HepG2 (cell line): ENCODE measurements at regions not wholly inside any gene's neighbourhood (a gene's known extent, or its start where the extent isn't known, plus 50 kb on each side); places are given as distances from the start of the nearest gene placed in this dataset.

Experiments
- ATAC-seq: fragments of 200-7000 bp; cut with Tn5 transposase; 3 replicates; pipeline ENCODE4 v1.9.1; 2020; ENCODE audit warnings: mild to moderate bottlenecking, moderate library complexity
- BruUV-seq: library from RNA; stranded (reverse); fragments of 400-500 nt; replicated peaks from 2 replicates; lab custom pipeline; 2021; lab: Mats Ljungman, UMichigan
- CTCF ChIA-PET: fragments of 300-600 bp; formaldehyde crosslinking; extraction: SDS; loops from one replicate; lab custom pipeline; 2021; ENCODE audit warnings: low total read pairs, inconsistent platforms, low intra/inter-chr PET ratio; lab: Yijun Ruan, JAX
- POLR2A ChIA-PET: fragments of 350-600 bp; sonication (Branson Sonifier 250); formaldehyde crosslinking; loops from one replicate; lab custom pipeline; 2020; ENCODE audit warnings: antibody characterized with exemption, inconsistent platforms; lab: Yijun Ruan, JAX
- DNase-seq: peaks from one replicate; pipeline ENCODE4 v3.0.0-alpha.2; 2015; ENCODE audit warnings: low spot score
- FAIRE-seq: peaks from 3 replicates; lab custom pipeline; 2011; peaks lifted over from hg19 to GRCh38; lab: Jason Lieb, UNC
- H2AFZ ChIP-seq: one replicate; pipeline ENCODE4 v1.6.1; 2011; ENCODE audit warnings: low read length, inconsistent platforms
- H3K27ac ChIP-seq: fragments of 300-600 bp; 3 replicates; pipeline ENCODE4 v1.8.0; 2011; ENCODE audit warnings: mixed run types, mild to moderate bottlenecking, mixed read lengths, low read length, inconsistent platforms; ENCODE audit not compliant: insufficient read depth; ENCODE audit errors: extremely low read length
- H3K27me3 ChIP-seq, 2 experiments: fragments of 200-600 bp in 1 of 2; 2 replicates in 1 of 2; 3 replicates in 1 of 2; pipeline versions ENCODE4 v1.6.0 to v1.8.0; 2011; ENCODE audit warnings: low read length in 2 of 2, mild to moderate bottlenecking in 2 of 2, moderate library complexity in 2 of 2, inconsistent platforms in 1 of 2; ENCODE audit not compliant: insufficient read depth in 2 of 2, control insufficient read depth in 1 of 2
- H3K36me3 ChIP-seq, 2 experiments: fragments of 200-600 bp in 1 of 2; replicated peaks in 1 of 2; 2 replicates in 1 of 2; 3 replicates in 1 of 2; pipeline versions ENCODE4 v1.5.1 to v1.8.0; 2011; ENCODE audit warnings: low read length in 2 of 2, inconsistent platforms in 1 of 2; ENCODE audit not compliant: insufficient read depth in 2 of 2, control insufficient read depth in 1 of 2
- H3K4me1 ChIP-seq: 2 replicates; pipeline ENCODE4 v1.5.1; 2012; ENCODE audit warnings: low read length, inconsistent platforms; ENCODE audit not compliant: insufficient read depth
- H3K4me2 ChIP-seq: 2 replicates; pipeline ENCODE4 v1.6.0; 2011; ENCODE audit warnings: low read depth, low read length, inconsistent platforms
- H3K4me3 ChIP-seq, 3 experiments: fragments of 200-600 bp in 1 of 3; sonication (generic), shearing (Covaris generic) in 1 of 3; replicated peaks in 1 of 3; 2 replicates each; pipeline ENCODE4 v1.5.1; 2011 to 2016; ENCODE audit warnings: low read length in 3 of 3, inconsistent platforms in 2 of 3, low read depth in 2 of 3, mild to moderate bottlenecking in 2 of 3, control low read depth in 1 of 3, mixed read lengths in 1 of 3; ENCODE audit not compliant: insufficient read depth in 1 of 3
- H3K79me2 ChIP-seq: one replicate; pipeline ENCODE4 v1.6.1; 2011; ENCODE audit warnings: low read length, inconsistent platforms; ENCODE audit not compliant: insufficient read depth
- H3K9ac ChIP-seq: 2 replicates; pipeline ENCODE4 v1.6.0; 2011; ENCODE audit warnings: mild to moderate bottlenecking, low read depth, low read length, inconsistent platforms; ENCODE audit not compliant: insufficient read depth
- H3K9me3 ChIP-seq: 2 replicates; pipeline ENCODE4 v1.5.1; 2012; ENCODE audit warnings: mild to moderate bottlenecking, low read length
- H4K20me1 ChIP-seq: 2 replicates; pipeline ENCODE4 v1.6.0; 2011; ENCODE audit warnings: inconsistent platforms, mild to moderate bottlenecking, low read length, moderate library complexity; ENCODE audit not compliant: insufficient read depth
- EED ChIP-seq: sonication (generic); formaldehyde crosslinking; IDR thresholded peaks from 2 replicates; pipeline ENCODE4 v1.5.0; 2020; ENCODE audit warnings: mild to moderate bottlenecking, missing genetic modification reagents
- MAFF ChIP-seq: IDR thresholded peaks from 2 replicates; pipeline ENCODE4 v1.6.1; 2011; ENCODE audit warnings: low read depth, low read length, improper control_type of control experiment
- MAFK ChIP-seq, 2 experiments: IDR thresholded peaks in 1 of 2; conservative IDR thresholded peaks in 1 of 2; 2 replicates each; pipeline ENCODE4 v1.6.1; 2011; ENCODE audit warnings: improper control_type of control experiment in 2 of 2, low read length in 2 of 2
- MXD3 ChIP-seq: IDR thresholded peaks from 2 replicates; pipeline ENCODE4 v1.6.1; 2016; ENCODE audit warnings: mild to moderate bottlenecking, missing biosample characterization, missing genetic modification reagents
- NFATC3 ChIP-seq: sonication (generic); formaldehyde crosslinking; IDR thresholded peaks from 2 replicates; pipeline ENCODE4 v1.5.1; 2020; ENCODE audit warnings: mild to moderate bottlenecking, missing genetic modification reagents
- ZBTB49 ChIP-seq: sonication (generic); formaldehyde crosslinking; IDR thresholded peaks from 2 replicates; pipeline ENCODE4 v1.4.0; 2020; ENCODE audit warnings: missing genetic modification reagents, borderline replicate concordance
- ZNF780A ChIP-seq: sonication (generic); formaldehyde crosslinking; IDR thresholded peaks from 2 replicates; pipeline ENCODE4 v1.8.0; 2022; ENCODE audit warnings: mild to moderate bottlenecking, missing genetic modification reagents, moderate library complexity
- WGBS: methylation state at CpG from one replicate; pipeline ENCODE4 v1.1.6; 2017; ENCODE audit warnings: low lambda C conversion rate; 5-methylcytosine and 5-hydroxymethylcytosine counted together
- in situ Hi-C: cut with HindIII; loops from 2 replicates; pipeline ENCODE4 v1.10.0; 2017; ENCODE audit warnings: low pct_unique_long_range_greater_than_20kb; ENCODE audit not compliant: extremely low pct_ligation_motif_present
- intact Hi-C: fragments of 100-400 bp; cut with micrococcal nuclease; formaldehyde crosslinking; loops from one replicate; pipeline ENCODE4 v1.10.0; 2022; ENCODE audit not compliant: unreplicated experiment

- Histone ChIP-seq H3K4me1 (no peaks in the 10 kb centered on the region), H3K27me3 (no peaks in the 10 kb centered on the region), H3K9me3 (no peaks in the 10 kb centered on the region), H4K20me1 (no peaks in the 10 kb centered on the region), H3K4me3 (no peak overlapping the region), H3K4me2 (no peak overlapping the region), H3K9ac (no peak overlapping the region), H3K27ac (no peak overlapping the region), H3K36me3 (no peaks in the 10 kb centered on the region), H2AFZ (no peak overlapping the region), H3K79me2 (no peaks in the 10 kb centered on the region)
- CTCF ChIA-PET = no interaction called here
- ATAC-seq (no peak), FAIRE-seq (no peak), DNase-seq (no peak)
- in situ Hi-C loops = no loop called here
- POLR2A ChIA-PET = no interaction called here
- BruUV-seq = no TSS peak
- WGBS = 7% methylated on average over 1 of the region's 1 CpG
- intact Hi-C loops = no loop called here
- TF ChIP-seq NFATC3 (CRISPR knock-in tag) = no peak
- TF ChIP-seq ZBTB49 = no peak
- TF ChIP-seq MAFK (conservative IDR thresholded peaks at IDR 0.05 in 1 of 2, IDR thresholded peaks at IDR 0.05 in 1 of 2; ENCODE audit: low read length in 2 of 2) = peak; percentile 48 to 51
- no peak for TF ChIP-seq MXD3 (CRISPR knock-in tag)
- no peak for TF ChIP-seq ZNF780A (CRISPR knock-in tag)
- peak; percentile 74 for TF ChIP-seq MAFF
- TF ChIP-seq EED (CRISPR knock-in tag) = no peak
These were observed 1624.2 kb downstream of the SUCLG1 start for GRCh38 chr2:82834893-82835292.
